ENCODE measurements at regions not wholly inside any gene's neighbourhood (a gene's known extent, or its start where the extent isn't known, plus 50 kb on each side); places are given as distances from the start of the nearest gene placed in this dataset.
"Not testable (repeated sequence)": the region's sequence is repeated elsewhere in the genome, so short reads cannot be mapped to it uniquely, and the experiment has no call there.

DNA sequence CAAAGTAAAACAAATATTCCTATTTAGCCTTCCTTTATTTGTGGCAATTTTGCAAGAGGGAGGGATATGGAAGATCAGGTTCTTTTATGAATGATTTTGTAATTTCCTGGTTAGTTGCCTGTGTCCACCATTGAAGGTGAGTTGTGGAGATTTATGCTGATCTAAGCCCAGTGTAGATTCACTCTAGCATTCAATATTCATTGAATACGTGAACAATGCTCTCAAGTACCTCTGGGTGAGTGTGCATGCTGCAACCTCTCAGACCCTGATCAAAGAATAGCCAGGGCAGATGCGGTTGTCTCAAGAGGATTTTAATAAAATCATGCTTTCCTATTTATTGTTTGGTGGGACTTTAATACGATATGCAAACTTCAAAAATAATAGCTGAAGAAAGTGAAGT lies 628.4 kb downstream of the SPRY1 start:
- no peak for DNase-seq (ENCODE audit: low read depth)

- DNase-seq (ENCODE audit: low read depth): no peak
Observed at GRCh38 chr4:124025428-124025827, 628.8 kb downstream of the SPRY1 start.

- no peak for DNase-seq (ENCODE audit: low read depth)
Observed at GRCh38 chr4:124028182-124028581, 631.6 kb downstream of the SPRY1 start.

GRCh38 chr4:124030147-124030546 lies 633.6 kb downstream of the SPRY1 start:
- DNase-seq (ENCODE audit: low read depth): no peak

DNA sequence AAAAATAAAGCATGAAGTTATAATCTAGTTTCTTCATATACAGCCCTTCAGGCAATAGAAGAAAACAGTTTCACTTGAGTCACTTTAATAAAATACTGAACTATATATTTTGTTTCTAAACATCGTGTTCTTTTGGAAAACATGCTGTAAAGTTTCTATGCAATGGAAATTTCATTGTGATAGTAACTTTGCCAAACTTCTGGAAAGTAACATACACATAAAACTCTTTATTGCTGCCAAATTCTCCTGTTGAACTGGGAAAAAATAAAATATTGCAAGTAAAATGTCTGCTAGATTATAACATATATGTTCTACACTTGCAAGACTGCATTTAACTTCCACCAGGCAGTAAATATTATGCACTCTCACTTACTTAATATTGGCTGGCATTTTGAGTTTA lies 635.4 kb downstream of the SPRY1 start:
- DNase-seq (ENCODE audit: low read depth): no peak

DNA sequence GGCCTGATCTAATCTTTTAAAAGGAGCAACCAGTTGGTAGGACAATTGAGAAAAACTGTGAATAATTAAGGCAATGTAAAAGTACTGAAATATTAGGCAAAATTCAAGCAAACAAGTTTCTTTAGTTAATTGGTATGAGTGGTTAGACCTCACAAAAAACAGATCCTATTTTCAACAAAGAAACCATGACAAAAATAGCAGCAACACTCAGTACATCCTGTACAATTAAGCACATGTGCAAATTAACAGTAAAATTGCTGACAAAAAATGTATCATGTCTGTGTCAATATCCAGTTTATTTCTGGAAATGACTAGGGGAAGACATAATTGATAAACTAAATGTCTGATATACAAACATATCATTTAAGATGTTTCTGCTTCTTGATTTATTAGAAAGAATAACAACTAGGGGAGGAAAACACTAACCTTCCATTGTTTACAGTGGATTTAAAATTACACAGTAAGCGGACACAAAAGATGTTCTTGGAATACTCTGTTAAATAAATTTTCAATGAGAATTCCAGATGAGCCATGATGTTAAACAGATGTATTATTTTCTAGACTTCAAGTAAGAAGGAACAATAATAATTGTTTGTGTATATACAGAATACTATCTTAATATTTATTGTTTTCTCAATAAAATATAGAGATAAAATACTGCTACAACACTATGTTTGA lies 638.9 kb downstream of the SPRY1 start:
- DNase-seq (ENCODE audit: low read depth): no peak

DNA sequence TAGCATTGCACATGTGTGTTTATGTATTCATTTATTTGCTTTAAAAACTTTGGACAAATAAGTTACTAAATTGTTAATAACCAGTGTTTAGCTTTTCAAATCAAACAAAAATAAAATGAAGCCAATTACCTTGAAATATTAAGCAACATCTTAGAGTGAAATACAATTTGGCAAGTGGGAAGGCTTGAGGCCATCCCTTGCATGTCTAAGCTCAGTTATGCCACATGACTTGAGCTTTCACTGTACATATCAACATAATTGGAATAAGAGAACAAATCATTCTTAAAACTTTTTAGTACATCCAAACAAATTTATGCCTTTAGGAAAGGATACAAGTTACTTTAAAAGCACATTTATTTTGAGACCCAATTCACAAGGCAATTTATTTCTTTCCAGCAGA lies 640.6 kb downstream of the SPRY1 start:
- DNase-seq (ENCODE audit: low read depth): no peak

DNA sequence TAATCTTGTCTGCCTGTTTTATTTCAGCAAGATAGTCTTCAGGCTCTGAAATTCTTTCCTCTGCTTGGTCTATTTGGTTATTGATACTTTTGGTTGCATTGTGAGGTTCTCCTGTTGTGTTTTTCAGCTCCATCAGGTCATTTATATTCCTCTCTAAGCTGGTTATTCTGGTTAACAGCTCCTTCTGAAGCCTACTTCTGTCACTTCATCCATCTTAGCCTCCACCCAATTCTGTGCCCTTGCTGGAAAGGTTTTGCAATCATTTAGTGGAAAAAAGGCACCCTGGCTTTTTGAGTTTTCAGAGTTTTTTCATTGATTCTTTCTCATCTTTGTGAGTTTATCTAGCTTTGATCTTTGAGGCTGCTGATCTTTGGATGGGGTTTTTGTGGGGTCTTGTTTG lies 647.7 kb downstream of the SPRY1 start:
- no peak for DNase-seq (ENCODE audit: low read depth)

- DNase-seq (ENCODE audit: low read depth): peak; percentile 4
Observed at GRCh38 chr4:124044867-124045266, 648.3 kb downstream of the SPRY1 start.

DNA sequence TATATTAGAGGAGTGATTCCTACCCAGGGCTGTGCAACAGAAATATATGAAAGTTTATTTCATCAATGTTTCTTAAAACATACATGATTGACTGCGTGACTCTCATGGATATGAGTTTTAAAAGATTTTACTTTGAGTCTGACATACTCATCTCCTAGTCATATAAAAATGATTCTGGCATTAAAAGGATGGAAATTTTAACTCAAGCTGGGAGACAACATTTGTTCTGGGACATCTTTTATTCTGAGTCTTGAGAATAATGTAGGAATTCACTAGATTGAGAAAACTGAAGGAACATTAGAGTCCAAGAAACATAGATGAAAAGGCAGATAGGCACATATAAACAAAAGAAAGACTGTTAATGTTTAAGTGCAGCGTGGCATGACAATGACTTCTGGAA lies 649.6 kb downstream of the SPRY1 start:
- no peak for DNase-seq (ENCODE audit: low read depth)

- no peak for DNase-seq (ENCODE audit: low read depth)
Observed at GRCh38 chr4:124053872-124054538, 657.4 kb downstream of the SPRY1 start.

DNA sequence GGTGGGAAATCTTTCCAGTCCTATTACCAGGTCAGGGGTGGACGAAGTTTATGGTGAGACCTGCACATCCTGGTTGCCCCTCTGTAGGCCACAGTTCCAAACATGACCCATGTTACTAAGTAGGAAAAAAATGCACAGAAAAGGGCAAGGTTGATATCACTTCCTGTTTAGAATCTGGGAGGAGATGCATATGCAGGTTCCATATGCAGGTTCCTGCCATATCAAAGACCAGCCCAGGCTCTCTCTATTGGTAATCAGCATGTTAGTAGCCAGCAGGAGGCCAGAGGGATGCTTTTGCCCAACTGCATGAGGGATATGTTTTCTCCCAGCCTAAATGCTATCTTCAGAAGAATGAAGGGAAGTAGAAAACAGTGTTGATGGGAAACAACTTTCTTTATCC lies 657.2 kb downstream of the ANKRD50 start:
- peak; percentile 31 for DNase-seq (ENCODE audit: low read depth)

- no peak for DNase-seq (ENCODE audit: low read depth)
Observed at GRCh38 chr4:124055896-124056295, 656.6 kb downstream of the ANKRD50 start.

DNA sequence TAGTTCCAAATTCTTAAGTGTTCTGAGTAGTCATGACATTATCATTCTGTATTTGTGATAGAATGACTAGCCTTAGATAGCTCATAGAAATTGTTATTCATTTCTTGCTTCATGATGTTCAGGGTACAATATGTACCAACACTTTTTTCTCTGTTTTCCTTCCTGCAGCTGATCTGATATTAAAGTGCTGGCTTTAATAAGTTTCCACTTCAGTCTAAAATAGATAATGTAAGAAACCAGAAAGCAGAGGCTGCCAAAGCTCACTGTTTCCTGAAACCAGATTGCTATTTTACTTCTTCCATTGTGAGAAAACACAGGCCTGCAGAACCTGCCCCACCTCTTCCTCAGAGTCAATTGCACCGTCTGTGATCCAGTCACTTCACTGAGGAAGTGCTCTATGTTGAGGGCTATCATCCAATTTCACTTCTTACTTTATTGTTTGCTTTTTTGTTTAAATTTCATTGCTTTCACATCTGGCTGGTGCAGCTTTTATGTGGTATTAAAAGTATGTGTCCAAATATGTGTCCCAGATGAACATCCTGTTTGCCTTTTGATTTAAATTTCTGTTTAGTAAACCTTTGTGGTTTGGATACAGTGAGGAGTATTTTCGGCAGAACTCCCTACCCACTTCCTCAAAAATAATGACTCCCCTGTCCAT lies 652.1 kb downstream of the ANKRD50 start:
- DNase-seq (ENCODE audit: low read depth): peak; percentile 28

DNA sequence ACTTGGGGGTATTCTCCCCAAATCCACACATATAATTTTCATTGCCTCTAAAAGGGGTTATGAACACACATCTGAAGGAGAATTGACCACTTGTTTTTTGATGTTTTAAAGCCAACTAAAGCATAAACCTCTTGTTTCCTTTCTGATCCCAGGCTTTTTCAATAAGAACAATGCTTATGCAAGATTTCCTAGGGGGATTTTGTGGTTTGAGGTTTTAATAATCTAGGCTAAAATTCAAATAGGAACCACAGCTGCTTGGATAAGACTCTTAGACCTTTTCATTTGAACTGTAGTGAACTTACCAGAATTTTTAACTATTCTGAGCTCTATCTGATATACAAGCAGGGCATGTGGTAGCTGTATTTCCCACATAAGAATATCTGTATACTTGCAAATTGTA lies 651.1 kb downstream of the ANKRD50 start:
- peak; percentile 24 for DNase-seq (ENCODE audit: low read depth)

DNA sequence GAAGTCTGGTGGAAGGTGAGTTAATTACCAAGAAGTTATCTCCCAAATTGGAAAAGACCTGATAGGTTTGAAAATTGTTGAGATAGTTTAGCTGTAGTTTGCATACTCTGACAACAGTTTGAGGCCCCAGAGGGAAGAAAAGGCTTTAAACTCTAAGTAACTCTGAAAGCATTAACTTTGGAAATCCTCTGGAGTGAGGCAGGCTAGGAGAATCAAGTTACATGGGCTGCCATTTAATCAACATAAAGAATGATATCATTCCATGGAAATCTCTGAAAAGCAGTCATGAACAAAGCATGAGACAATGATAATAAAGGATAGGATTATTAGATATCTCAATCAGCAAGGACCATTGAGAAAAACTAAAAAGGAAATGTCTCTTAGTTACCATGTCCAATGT lies 647.1 kb downstream of the ANKRD50 start:
- DNase-seq (ENCODE audit: low read depth): no peak

GRCh38 chr4:124065936-124066335 lies 646.6 kb downstream of the ANKRD50 start:
- DNase-seq (ENCODE audit: low read depth): peak; percentile 62

- DNase-seq (ENCODE audit: low read depth): no peak
Observed at GRCh38 chr4:124066595-124066994, 645.9 kb downstream of the ANKRD50 start.

- peak; percentile 2 for DNase-seq (ENCODE audit: low read depth)
Observed at GRCh38 chr4:124067046-124067445, 645.5 kb downstream of the ANKRD50 start.

- no peak for DNase-seq (ENCODE audit: low read depth)
Observed at GRCh38 chr4:124070688-124071484, 641.6 kb downstream of the ANKRD50 start.

DNA sequence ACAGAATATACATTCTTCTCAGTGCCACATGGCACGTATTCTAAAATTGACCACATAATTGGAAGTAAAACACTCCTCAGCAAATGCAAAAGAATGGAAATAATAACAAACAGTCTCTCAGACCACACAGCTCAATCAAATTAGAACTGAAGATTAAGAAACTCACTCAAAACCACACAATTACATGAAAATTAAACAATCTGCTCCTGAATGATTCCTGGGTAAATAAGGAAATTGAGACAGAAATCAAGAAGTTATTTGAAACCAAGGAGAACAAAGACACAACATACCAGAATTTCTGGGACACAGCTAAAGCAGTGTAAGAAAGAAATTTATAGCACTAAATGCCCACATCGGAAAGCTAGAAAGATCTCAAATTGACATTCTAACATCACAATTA lies 637.3 kb downstream of the ANKRD50 start:
- not testable (repeated sequence) for DNase-seq (ENCODE audit: low read depth)
